ENCODE measurements at regions not wholly inside any gene's neighbourhood (a gene's known extent, or its start where the extent isn't known, plus 50 kb on each side); places are given as distances from the start of the nearest gene placed in this dataset.

DNA sequence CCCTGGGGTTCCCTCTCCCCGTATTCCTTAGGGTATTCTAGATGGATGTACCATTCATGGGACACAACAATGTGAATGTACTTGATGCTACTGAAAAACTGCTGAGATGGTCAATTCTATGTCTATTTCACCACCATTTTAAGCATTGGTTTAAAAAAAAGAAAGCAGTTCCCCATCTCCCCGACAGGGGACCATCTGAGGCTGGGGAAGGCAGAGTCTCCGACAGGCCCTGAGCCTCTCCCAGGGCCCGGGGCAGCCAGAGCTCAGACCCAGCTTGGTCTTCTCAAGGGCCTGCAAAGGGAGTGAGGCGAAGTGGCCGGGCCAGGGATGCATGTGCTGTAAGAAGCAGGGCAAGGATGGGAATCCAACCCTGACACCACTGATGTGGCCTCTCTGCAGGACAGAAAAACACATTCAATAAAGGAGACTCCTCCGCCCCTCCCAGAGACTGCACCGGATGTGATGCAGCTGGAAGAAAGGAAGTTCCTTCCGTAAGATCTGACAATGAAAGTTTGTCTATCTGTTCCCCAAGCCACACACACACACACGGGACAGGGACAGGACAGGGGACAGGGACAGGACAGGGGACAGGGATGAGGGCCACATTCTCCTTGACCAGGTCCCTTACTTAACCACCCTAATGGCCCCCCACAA, 234.1 kb downstream of the BCL11B start:
- peak; percentile 20; the same call in 1 of the 2 replicates for TF ChIP-seq CTCF (IDR thresholded peaks at IDR 0.05)
- no peak for TF ChIP-seq ZNF671 (CRISPR knock-in tag; IDR thresholded peaks at IDR 0.05)
- no peak for TF ChIP-seq ATF1 (CRISPR knock-in tag; IDR thresholded peaks at IDR 0.05)

All from WTC11 (cell line).